ENCODE measurements at regions not wholly inside any gene's neighbourhood (a gene's known extent, or its start where the extent isn't known, plus 50 kb on each side); places are given as distances from the start of the nearest gene placed in this dataset.
"Not testable (repeated sequence)": the region's sequence is repeated elsewhere in the genome, so short reads cannot be mapped to it uniquely, and the experiment has no call there.

DNA sequence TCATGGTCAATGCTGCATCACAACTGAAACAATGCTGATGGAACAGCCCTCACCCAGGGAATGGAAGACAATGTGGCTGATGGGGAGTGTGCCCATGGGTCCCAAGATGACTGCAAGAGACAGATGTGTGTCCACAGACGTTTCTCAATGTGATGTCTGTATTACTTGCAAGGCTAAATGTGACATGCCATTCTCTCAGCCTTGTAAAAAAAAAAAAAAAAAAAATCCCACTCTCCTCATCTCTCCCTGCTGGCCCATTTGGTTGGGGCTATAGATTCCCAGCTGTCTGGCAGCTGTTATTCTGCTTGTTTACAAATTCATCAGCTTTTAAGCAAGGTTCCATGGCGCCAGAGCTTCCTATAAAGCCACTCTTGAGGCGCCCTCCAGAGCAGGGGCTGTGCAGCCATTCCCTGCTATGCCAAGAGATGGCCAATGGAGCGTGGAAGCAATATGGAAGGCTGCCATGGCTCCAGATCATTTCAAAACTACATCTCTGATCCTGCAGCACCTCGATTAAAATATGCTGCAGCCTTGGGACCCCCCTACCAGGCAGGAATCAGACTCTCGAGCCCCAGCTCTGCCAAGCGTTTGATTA is 294.8 kb downstream of the FOXO1 start:
- no peak overlapping the region for H3K4me3 ChIP-seq
- no peak for DNase-seq
- no peaks in the 10 kb centered on the region for H3K9me3 ChIP-seq
- no peaks in the 10 kb centered on the region for H3K36me3 ChIP-seq
- H3K4me1 ChIP-seq, result no peaks in the 10 kb centered on the region
- no peak for TF ChIP-seq CTCF (IDR thresholded peaks at IDR 0.05)
- TF ChIP-seq POLR2A (IDR thresholded peaks at IDR 0.05), result no peak
- H3K27ac ChIP-seq, result no peak overlapping the region
- H3K27me3 ChIP-seq, result no peaks in the 10 kb centered on the region

DNA sequence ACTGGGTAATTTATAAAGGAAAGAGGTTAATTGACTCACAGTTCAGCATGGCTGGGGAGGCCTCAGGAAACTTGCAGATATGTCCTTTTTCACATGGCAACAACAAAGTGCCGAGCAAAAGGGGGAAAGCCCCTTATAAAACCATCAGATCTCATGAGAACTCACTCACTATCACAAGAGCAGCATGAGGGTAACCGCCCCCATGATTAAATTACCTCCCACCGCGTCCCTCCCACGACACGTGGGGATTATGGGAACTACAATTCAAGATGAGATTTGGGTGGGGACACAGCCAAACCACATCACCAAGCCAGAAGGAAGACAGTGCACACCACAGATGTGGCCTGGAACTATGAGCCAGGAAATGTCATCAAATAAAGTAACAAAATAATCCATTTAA is 292.8 kb downstream of the FOXO1 start:
- H3K4me3 ChIP-seq, DNase-seq, H3K27ac ChIP-seq, H3K9me3 ChIP-seq, H3K36me3 ChIP-seq, H3K27me3 ChIP-seq, H3K4me1 ChIP-seq: not testable (repeated sequence)

DNA sequence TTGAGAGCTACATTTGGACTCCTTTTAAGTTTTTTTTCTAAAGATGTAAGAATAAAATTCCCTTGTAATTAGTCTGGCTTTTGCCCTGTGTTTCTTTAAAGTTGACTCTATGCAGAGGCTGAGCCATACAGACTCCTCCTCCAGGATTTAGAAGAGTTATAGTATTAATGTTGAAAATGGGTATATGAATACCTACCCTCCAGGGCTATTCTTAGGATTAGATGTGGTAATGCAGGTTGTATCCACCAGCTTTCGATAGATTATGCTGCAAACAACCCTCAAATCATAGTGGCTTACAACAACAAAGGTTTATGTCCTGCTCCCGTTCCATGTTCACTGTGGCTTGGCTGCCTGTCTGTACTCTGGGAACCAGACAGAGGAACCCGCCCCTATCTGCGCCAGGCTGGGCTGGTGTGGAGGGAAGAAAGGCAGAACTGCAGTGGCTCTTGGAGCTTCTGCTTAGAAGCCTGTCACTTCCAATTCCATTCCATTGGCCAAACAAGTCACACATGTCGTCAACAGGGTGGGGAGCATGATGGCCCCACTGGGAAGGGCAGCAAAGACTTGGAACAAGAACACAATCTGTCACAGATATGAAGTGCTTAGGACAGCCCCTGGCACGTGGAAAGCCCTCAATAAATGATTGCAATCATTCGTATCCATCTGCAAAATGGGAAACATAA is 290.8 kb downstream of the FOXO1 start:
- H3K27me3 ChIP-seq, result no peaks in the 10 kb centered on the region
- TF ChIP-seq CTCF (IDR thresholded peaks at IDR 0.05) (no peak), POLR2A (IDR thresholded peaks at IDR 0.05) (no peak)
- no peaks in the 10 kb centered on the region for H3K36me3 ChIP-seq
- H3K4me1 ChIP-seq, result no peaks in the 10 kb centered on the region
- DNase-seq, result no peak
- no peak overlapping the region for H3K27ac ChIP-seq
- H3K9me3 ChIP-seq, result no peaks in the 10 kb centered on the region
- H3K4me3 ChIP-seq, result no peak overlapping the region

DNA sequence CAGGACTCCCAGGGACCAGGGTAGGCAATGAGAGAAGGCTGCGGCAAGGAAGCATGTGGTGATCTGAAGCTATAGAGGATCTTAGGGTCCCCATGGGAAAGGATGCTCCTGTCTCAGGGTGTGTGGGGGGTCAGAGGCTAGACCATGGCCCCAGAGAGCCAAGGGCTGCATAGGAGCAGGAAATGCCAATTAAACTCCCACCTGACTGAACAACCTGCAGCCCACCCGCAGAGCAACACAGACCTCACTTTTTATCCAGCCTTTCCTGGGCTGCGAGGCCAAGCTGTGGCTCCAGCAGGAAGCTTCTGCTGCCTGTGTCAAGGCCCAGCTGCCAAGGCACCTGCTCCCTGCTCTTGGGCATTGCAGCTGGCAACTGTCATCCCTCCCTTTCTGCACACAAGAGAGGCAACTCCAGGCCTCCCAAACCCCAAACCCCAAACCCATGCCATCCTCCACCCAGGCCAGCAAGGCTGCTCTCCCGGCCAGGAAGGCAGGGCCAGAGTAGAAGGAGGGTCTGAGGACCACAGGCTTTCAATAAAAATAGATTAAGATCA is 290.1 kb downstream of the FOXO1 start:
- Histone ChIP-seq H3K9me3 (no peaks in the 10 kb centered on the region), H3K27me3 (no peaks in the 10 kb centered on the region), H3K36me3 (no peaks in the 10 kb centered on the region), H3K4me1 (no peaks in the 10 kb centered on the region), H3K27ac (no peak overlapping the region), H3K4me3 (no peak overlapping the region)
- TF ChIP-seq CTCF (IDR thresholded peaks at IDR 0.05), result no peak
- no peak for TF ChIP-seq POLR2A (IDR thresholded peaks at IDR 0.05)
- no peak for DNase-seq

- Histone ChIP-seq H3K36me3 (no peaks in the 10 kb centered on the region), H3K27ac (no peak overlapping the region), H3K9me3 (no peaks in the 10 kb centered on the region), H3K4me1 (no peaks in the 10 kb centered on the region), H3K4me3 (no peak overlapping the region), H3K27me3 (no peaks in the 10 kb centered on the region)
- TF ChIP-seq CTCF (IDR thresholded peaks at IDR 0.05) (no peak), POLR2A (IDR thresholded peaks at IDR 0.05) (no peak)
- no peak for DNase-seq
Measured at GRCh38 chr13:40376867-40377535, 289.4 kb downstream of the FOXO1 start.

GRCh38 chr13:40377783-40378182 is 288.7 kb downstream of the FOXO1 start:
- H3K27ac ChIP-seq, result no peak overlapping the region
- TF ChIP-seq CTCF (IDR thresholded peaks at IDR 0.05), result no peak
- TF ChIP-seq POLR2A (IDR thresholded peaks at IDR 0.05), result no peak
- no peaks in the 10 kb centered on the region for H3K27me3 ChIP-seq
- DNase-seq, result no peak
- H3K4me1 ChIP-seq, result no peaks in the 10 kb centered on the region
- no peaks in the 10 kb centered on the region for H3K36me3 ChIP-seq
- no peak overlapping the region for H3K4me3 ChIP-seq
- H3K9me3 ChIP-seq, result no peaks in the 10 kb centered on the region

Measured in Peyer's patch (tissue), 4 donors.